HG03521 (cell line): ENCODE measurements at regions not wholly inside any gene's neighbourhood (a gene's known extent, or its start where the extent isn't known, plus 50 kb on each side); places are given as distances from the start of the nearest gene placed in this dataset.

ENCODE experiments used
- ATAC-seq: cut with Tn5 transposase; IDR thresholded peaks from one replicate; pipeline ENCODE4 v1.9.1; 2021; ENCODE audit warnings: mild to moderate bottlenecking, moderate library complexity; ENCODE audit not compliant: unreplicated experiment

- ATAC-seq, result no peak
Observed at GRCh38 chr10:113356794-113357680, 195.8 kb upstream of the HABP2 start.

- no peak for ATAC-seq
Observed at GRCh38 chr10:113357681-113358300, 195.1 kb upstream of the HABP2 start.

- no peak for ATAC-seq
Observed at GRCh38 chr10:113359655-113360054, 193.2 kb upstream of the HABP2 start.

GRCh38 chr10:113360870-113361269, 192.0 kb upstream of the HABP2 start:
- ATAC-seq, result no peak

- ATAC-seq, result no peak
Observed at GRCh38 chr10:113362645-113363091, 190.2 kb upstream of the HABP2 start.

- no peak for ATAC-seq
Observed at GRCh38 chr10:113364227-113364626, 188.6 kb upstream of the HABP2 start.

- ATAC-seq, result no peak
Observed at GRCh38 chr10:113368666-113369364, 184.0 kb upstream of the HABP2 start.

GRCh38 chr10:113369365-113369694, 183.5 kb upstream of the HABP2 start:
- no peak for ATAC-seq

- no peak for ATAC-seq
Observed at GRCh38 chr10:113376428-113376827, 176.4 kb upstream of the HABP2 start.

- no peak for ATAC-seq
Observed at GRCh38 chr10:113379091-113379490, 173.8 kb upstream of the HABP2 start.

GRCh38 chr10:113381416-113381815, 171.4 kb upstream of the HABP2 start:
- ATAC-seq, result no peak

GRCh38 chr10:113381981-113382509, 170.8 kb upstream of the HABP2 start:
- ATAC-seq, result no peak

GRCh38 chr10:113382691-113383090, 170.2 kb upstream of the HABP2 start:
- ATAC-seq, result no peak

GRCh38 chr10:113384181-113384580, 168.7 kb upstream of the HABP2 start:
- no peak for ATAC-seq

- ATAC-seq, result peak; percentile 52
Observed at GRCh38 chr10:113385021-113385999, 167.5 kb upstream of the HABP2 start.

- ATAC-seq, result no peak
Observed at GRCh38 chr10:113386005-113386404, 166.8 kb upstream of the HABP2 start.

- no peak for ATAC-seq
Observed at GRCh38 chr10:113389969-113390368, 162.9 kb upstream of the HABP2 start.

GRCh38 chr10:113390896-113391295, 162.0 kb upstream of the HABP2 start:
- ATAC-seq, result no peak

- no peak for ATAC-seq
Observed at GRCh38 chr10:113397047-113397446, 155.8 kb upstream of the HABP2 start.

GRCh38 chr10:113399065-113399464, 153.8 kb upstream of the HABP2 start:
- no peak for ATAC-seq
